ENCODE measurements at regions not wholly inside any gene's neighbourhood (a gene's known extent, or its start where the extent isn't known, plus 50 kb on each side); places are given as distances from the start of the nearest gene placed in this dataset.

DNA sequence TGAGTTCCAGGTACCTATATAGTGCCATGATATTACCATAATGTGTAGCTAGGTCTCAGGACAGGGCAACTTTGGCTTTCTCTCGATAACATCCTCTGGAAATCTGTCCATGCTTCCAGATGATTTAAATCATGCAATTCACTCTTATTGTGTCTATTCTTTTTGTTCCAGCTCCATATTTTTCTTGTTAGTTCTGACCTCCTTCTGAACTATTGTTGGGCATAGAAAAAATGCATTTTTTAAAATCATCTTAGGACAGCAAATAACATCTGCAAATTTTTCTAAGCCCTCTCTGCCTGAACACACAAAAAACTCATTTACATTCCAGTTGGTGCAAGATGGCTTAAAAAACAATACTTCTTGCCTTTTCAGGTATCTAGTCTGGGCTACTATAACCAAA is 1561.0 kb upstream of the MIR17HG start:
- TF ChIP-seq POLR2A (IDR thresholded peaks at IDR 0.05; ENCODE audit: low read length): no peak
- no peak for TF ChIP-seq GATA1 (IDR thresholded peaks at IDR 0.05; ENCODE audit: low read depth, low read length)

Data from erythroblast (primary cell).